DOHH2 (cell line): ENCODE measurements at regions not wholly inside any gene's neighbourhood (a gene's known extent, or its start where the extent isn't known, plus 50 kb on each side); places are given as distances from the start of the nearest gene placed in this dataset.

Source experiments
- EZH2phosphoT487 ChIP-seq: fragments of 200-600 bp; sonication (generic); IDR thresholded peaks from 2 replicates; pipeline ENCODE4 v1.6.1; 2017; ENCODE audit warnings: borderline replicate concordance, mild to moderate bottlenecking, antibody characterized with exemption, low read length, moderate library complexity, mixed read lengths
- TF ChIP-seq, protein P1 (sequence below): fragments of 200-600 bp; sonication (generic); IDR thresholded peaks from one replicate; pipeline ENCODE4 v1.5.1; 2014; ENCODE audit warnings: antibody characterized with exemption, mild to moderate bottlenecking, low read depth, low read length; ENCODE audit not compliant: poor library complexity, severe bottlenecking

GRCh38 chrX:144586756-144587155 lies 660.5 kb upstream of the SPANXN1 start:
- no peak for TF ChIP-seq EZH2phosphoT487
- TF ChIP-seq, protein P1, sequence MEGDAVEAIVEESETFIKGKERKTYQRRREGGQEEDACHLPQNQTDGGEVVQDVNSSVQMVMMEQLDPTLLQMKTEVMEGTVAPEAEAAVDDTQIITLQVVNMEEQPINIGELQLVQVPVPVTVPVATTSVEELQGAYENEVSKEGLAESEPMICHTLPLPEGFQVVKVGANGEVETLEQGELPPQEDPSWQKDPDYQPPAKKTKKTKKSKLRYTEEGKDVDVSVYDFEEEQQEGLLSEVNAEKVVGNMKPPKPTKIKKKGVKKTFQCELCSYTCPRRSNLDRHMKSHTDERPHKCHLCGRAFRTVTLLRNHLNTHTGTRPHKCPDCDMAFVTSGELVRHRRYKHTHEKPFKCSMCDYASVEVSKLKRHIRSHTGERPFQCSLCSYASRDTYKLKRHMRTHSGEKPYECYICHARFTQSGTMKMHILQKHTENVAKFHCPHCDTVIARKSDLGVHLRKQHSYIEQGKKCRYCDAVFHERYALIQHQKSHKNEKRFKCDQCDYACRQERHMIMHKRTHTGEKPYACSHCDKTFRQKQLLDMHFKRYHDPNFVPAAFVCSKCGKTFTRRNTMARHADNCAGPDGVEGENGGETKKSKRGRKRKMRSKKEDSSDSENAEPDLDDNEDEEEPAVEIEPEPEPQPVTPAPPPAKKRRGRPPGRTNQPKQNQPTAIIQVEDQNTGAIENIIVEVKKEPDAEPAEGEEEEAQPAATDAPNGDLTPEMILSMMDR = no peak
